Thymus (tissue), 11 donors: ENCODE measurements at regions not wholly inside any gene's neighbourhood (a gene's known extent, or its start where the extent isn't known, plus 50 kb on each side); places are given as distances from the start of the nearest gene placed in this dataset.

Experiments
- DNase-seq, 9 donors: peaks; one replicate each; pipeline ENCODE4 v3.0.0-alpha.2; 2013; ENCODE audit warnings: low spot score in 9 of 9, low read depth in 6 of 9, missing footprints in 1 of 9
- H3K27ac ChIP-seq, 2 donors: one replicate each; pipeline ENCODE4 v1.5.1; 2013; ENCODE audit warnings: control low read depth in 1 of 2, low read depth in 1 of 2, low read length in 1 of 2, mild to moderate bottlenecking in 1 of 2, moderate library complexity in 1 of 2
- H3K27me3 ChIP-seq, 2 donors: one replicate each; pipeline ENCODE4 v1.5.1; 2013; ENCODE audit warnings: low read length in 1 of 2; ENCODE audit not compliant: control insufficient read depth in 2 of 2, insufficient read depth in 1 of 2
- H3K36me3 ChIP-seq, 2 donors: one replicate each; pipeline ENCODE4 v1.5.1; 2013; ENCODE audit warnings: low read length in 1 of 2, mild to moderate bottlenecking in 1 of 2, moderate library complexity in 1 of 2; ENCODE audit not compliant: control insufficient read depth in 2 of 2, insufficient read depth in 2 of 2
- H3K4me1 ChIP-seq, 2 donors: one replicate each; pipeline ENCODE4 v1.5.1; 2013; ENCODE audit warnings: low read length in 2 of 2; ENCODE audit not compliant: control insufficient read depth in 2 of 2, insufficient read depth in 2 of 2
- H3K4me3 ChIP-seq, 2 donors: one replicate each; pipeline ENCODE4 v1.5.1; 2013; ENCODE audit warnings: low read length in 2 of 2, control low read depth in 1 of 2, mild to moderate bottlenecking in 1 of 2
- H3K9me3 ChIP-seq, 2 donors: one replicate each; pipeline ENCODE4 v1.5.1; 2013; ENCODE audit warnings: low read length in 1 of 2, mild to moderate bottlenecking in 1 of 2; ENCODE audit not compliant: control insufficient read depth in 2 of 2, insufficient read depth in 1 of 2
- WGBS: extraction: QIAGEN DNeasy Blood & Tissue Kit; methylation state at CpG from one replicate; pipeline ENCODE4 v1.1.7; 2013; 5-methylcytosine and 5-hydroxymethylcytosine counted together
- donor health status: healthy.

GRCh38 chr1:191913260-191913977 is 244.8 kb upstream of the RGS18 start:
- H3K4me1 ChIP-seq, result no peaks in the 10 kb centered on the region
- H3K4me3 ChIP-seq, result no peak overlapping the region
- H3K27ac ChIP-seq, result no peak overlapping the region
- no peak for DNase-seq
- H3K27me3 ChIP-seq, result no peaks in the 10 kb centered on the region
- peaks cover 0 to 6% of the 10 kb centered on the region in 2 donors for H3K9me3 ChIP-seq
- H3K36me3 ChIP-seq, result no peaks in the 10 kb centered on the region

- no peak overlapping the region for H3K4me3 ChIP-seq
- no peak for DNase-seq
- WGBS, result 82% methylated on average over 1 of the region's 1 CpG
- H3K27me3 ChIP-seq, result no peaks in the 10 kb centered on the region
- no peak overlapping the region for H3K27ac ChIP-seq
- H3K36me3 ChIP-seq, result no peaks in the 10 kb centered on the region
- H3K9me3 ChIP-seq, result no peaks in the 10 kb centered on the region
- no peaks in the 10 kb centered on the region for H3K4me1 ChIP-seq
Measured at GRCh38 chr1:191929383-191929782, 228.9 kb upstream of the RGS18 start.

GRCh38 chr1:191943684-191944083 is 214.6 kb upstream of the RGS18 start:
- no peaks in the 10 kb centered on the region for H3K27me3 ChIP-seq
- no peak overlapping the region for H3K4me3 ChIP-seq
- no peak overlapping the region for H3K27ac ChIP-seq
- DNase-seq, result no peak
- no peaks in the 10 kb centered on the region for H3K4me1 ChIP-seq
- H3K36me3 ChIP-seq, result no peaks in the 10 kb centered on the region
- 89% methylated on average over 1 of the region's 1 CpG for WGBS
- H3K9me3 ChIP-seq, result no peaks in the 10 kb centered on the region

GRCh38 chr1:191953526-191953925 is 204.7 kb upstream of the RGS18 start:
- no peaks in the 10 kb centered on the region for H3K4me1 ChIP-seq
- WGBS, result 92% methylated on average over 1 of the region's 1 CpG

GRCh38 chr1:191959856-191960255 is 198.4 kb upstream of the RGS18 start:
- H3K27ac ChIP-seq, result no peak overlapping the region
- no peaks in the 10 kb centered on the region for H3K27me3 ChIP-seq
- DNase-seq, result no peak
- H3K9me3 ChIP-seq, result no peaks in the 10 kb centered on the region
- H3K4me1 ChIP-seq, result no peaks in the 10 kb centered on the region
- no peaks in the 10 kb centered on the region for H3K36me3 ChIP-seq
- no peak overlapping the region for H3K4me3 ChIP-seq
- 93% methylated on average over 4 of the region's 4 CpGs for WGBS

More at GRCh38 chr1:191953526-191953925, 204.7 kb upstream of the RGS18 start:
- no peak for DNase-seq
- no peak overlapping the region for H3K27ac ChIP-seq
- no peak overlapping the region for H3K4me3 ChIP-seq
- H3K27me3 ChIP-seq, result no peaks in the 10 kb centered on the region
- H3K36me3 ChIP-seq, result no peaks in the 10 kb centered on the region
- H3K9me3 ChIP-seq, result no peaks in the 10 kb centered on the region

GRCh38 chr1:191963286-191963685 is 195.0 kb upstream of the RGS18 start:
- H3K4me3 ChIP-seq, result no peak overlapping the region
- H3K27ac ChIP-seq, result no peak overlapping the region
- no peaks in the 10 kb centered on the region for H3K36me3 ChIP-seq
- DNase-seq, result no peak
- no peaks in the 10 kb centered on the region for H3K27me3 ChIP-seq
- H3K4me1 ChIP-seq, result no peaks in the 10 kb centered on the region
- WGBS, result 94% methylated on average over 2 of the region's 2 CpGs
- no peaks in the 10 kb centered on the region for H3K9me3 ChIP-seq

GRCh38 chr1:191963781-191964455 is 194.3 kb upstream of the RGS18 start:
- Histone ChIP-seq H3K9me3 (no peaks in the 10 kb centered on the region), H3K4me3 (no peak overlapping the region), H3K4me1 (no peaks in the 10 kb centered on the region), H3K36me3 (no peaks in the 10 kb centered on the region), H3K27me3 (no peaks in the 10 kb centered on the region), H3K27ac (no peak overlapping the region)
- DNase-seq, result no peak
- WGBS, result 69% methylated on average over 3 of the region's 3 CpGs

GRCh38 chr1:191969290-191969689 is 189.0 kb upstream of the RGS18 start:
- Histone ChIP-seq H3K27ac (no peak overlapping the region), H3K9me3 (no peaks in the 10 kb centered on the region), H3K4me3 (no peak overlapping the region), H3K36me3 (no peaks in the 10 kb centered on the region), H3K4me1 (no peaks in the 10 kb centered on the region), H3K27me3 (no peaks in the 10 kb centered on the region)
- DNase-seq, result no peak
- WGBS, result 96% methylated on average over 5 of the region's 5 CpGs

- WGBS, result 97% methylated on average over 1 of the region's 1 CpG
- Histone ChIP-seq H3K4me1 (no peaks in the 10 kb centered on the region), H3K9me3 (no peaks in the 10 kb centered on the region), H3K4me3 (no peak overlapping the region), H3K36me3 (no peaks in the 10 kb centered on the region), H3K27ac (no peak overlapping the region), H3K27me3 (no peaks in the 10 kb centered on the region)
- DNase-seq, result no peak
Measured at GRCh38 chr1:191970116-191970515, 188.1 kb upstream of the RGS18 start.
